ENCODE measurements at regions not wholly inside any gene's neighbourhood (a gene's known extent, or its start where the extent isn't known, plus 50 kb on each side); places are given as distances from the start of the nearest gene placed in this dataset.
"Not testable (repeated sequence)": the region's sequence is repeated elsewhere in the genome, so short reads cannot be mapped to it uniquely, and the experiment has no call there.

GRCh38 chr12:67107751-67108269 lies 161.3 kb upstream of the CAND1 start:
- DNase-seq: no peak
- in situ Hi-C loops (cut with MboI; ENCODE audit: low pct_ligation_motif_present in 1 of 4, low pct_unique_long_range_greater_than_20kb in 1 of 4, low sequenced_read_pairs in 3 of 4): no loop called here
- no peaks in the 10 kb centered on the region for H3K36me3 ChIP-seq
- intact Hi-C loops (cut with DNase I; ENCODE audit: low total_unique reads): no loop called here
- no peaks in the 10 kb centered on the region for H3K27me3 ChIP-seq
- H3K9me3 ChIP-seq: peaks cover 4 to 9% of the 10 kb centered on the region in 2 donors
- no peaks in the 10 kb centered on the region for H3K4me1 ChIP-seq
- no peak overlapping the region for H3K27ac ChIP-seq
- WGBS, 2 donors (ENCODE audit: low coverage in 1 of 2): 67% methylated on average over 1 of the region's 1 CpG; no CpG with 5 or more reads in 1 of the 2 donors
- no peak overlapping the region for H3K4me3 ChIP-seq
- no peak for TF ChIP-seq CTCF (IDR thresholded peaks at IDR 0.05)
- TF ChIP-seq POLR2AphosphoS5 (IDR thresholded peaks at IDR 0.05): no peak
- no peak for TF ChIP-seq EP300 (IDR thresholded peaks at IDR 0.05; ENCODE audit: low read depth)
- TF ChIP-seq POLR2A (IDR thresholded peaks at IDR 0.05): no peak

GRCh38 chr12:67110345-67110744 lies 158.8 kb upstream of the CAND1 start:
- DNase-seq; H3K36me3 ChIP-seq; in situ Hi-C loops (cut with MboI; ENCODE audit: low pct_ligation_motif_present in 1 of 4, low pct_unique_long_range_greater_than_20kb in 1 of 4, low sequenced_read_pairs in 3 of 4); intact Hi-C loops (cut with DNase I; ENCODE audit: low total_unique reads); H3K27ac ChIP-seq; H3K27me3 ChIP-seq; H3K4me1 ChIP-seq; H3K4me3 ChIP-seq; H3K9me3 ChIP-seq: not testable (repeated sequence)
- 95% methylated on average over 2 of the region's 2 CpGs; no CpG with 5 or more reads in 1 of the 2 donors for WGBS, 2 donors (ENCODE audit: low coverage in 1 of 2)

GRCh38 chr12:67111182-67111581 lies 158.0 kb upstream of the CAND1 start:
- in situ Hi-C loops (cut with MboI; ENCODE audit: low pct_ligation_motif_present in 1 of 4, low pct_unique_long_range_greater_than_20kb in 1 of 4, low sequenced_read_pairs in 3 of 4): no loop called here

GRCh38 chr12:67112586-67112985 lies 156.6 kb upstream of the CAND1 start:
- TF ChIP-seq EP300 (IDR thresholded peaks at IDR 0.05; ENCODE audit: low read depth) (no peak), CTCF (IDR thresholded peaks at IDR 0.05) (no peak), POLR2AphosphoS5 (IDR thresholded peaks at IDR 0.05) (no peak), POLR2A (IDR thresholded peaks at IDR 0.05) (no peak)
- H3K4me3 ChIP-seq: no peak overlapping the region

More at GRCh38 chr12:67111182-67111581, 158.0 kb upstream of the CAND1 start:
- peaks cover 4 to 8% of the 10 kb centered on the region in 2 donors for H3K9me3 ChIP-seq
- H3K4me1 ChIP-seq: no peaks in the 10 kb centered on the region
- H3K4me3 ChIP-seq: no peak overlapping the region
- whole genome bisulfite sequencing, 2 donors (ENCODE audit: low coverage in 1 of 2): 48 to 80% methylated on average over 1 to 4 of the region's 4 CpGs
- no peak for TF ChIP-seq POLR2AphosphoS5 (IDR thresholded peaks at IDR 0.05)
- TF ChIP-seq POLR2A (IDR thresholded peaks at IDR 0.05): no peak
- TF ChIP-seq CTCF (IDR thresholded peaks at IDR 0.05): no peak
- no peak for TF ChIP-seq EP300 (IDR thresholded peaks at IDR 0.05; ENCODE audit: low read depth)
- DNase-seq: no peak
- H3K27ac ChIP-seq: no peak overlapping the region
- intact Hi-C loops (cut with DNase I; ENCODE audit: low total_unique reads): no loop called here
- no peaks in the 10 kb centered on the region for H3K36me3 ChIP-seq
- H3K27me3 ChIP-seq: no peaks in the 10 kb centered on the region

GRCh38 chr12:67116134-67116533 lies 153.0 kb upstream of the CAND1 start:
- no peaks in the 10 kb centered on the region for H3K4me1 ChIP-seq
- no peaks in the 10 kb centered on the region for H3K27me3 ChIP-seq
- no peak overlapping the region for H3K27ac ChIP-seq
- in situ Hi-C loops (cut with MboI; ENCODE audit: low pct_ligation_motif_present in 1 of 4, low pct_unique_long_range_greater_than_20kb in 1 of 4, low sequenced_read_pairs in 3 of 4) (no loop called here), intact Hi-C loops (cut with DNase I; ENCODE audit: low total_unique reads) (no loop called here)
- no peak for DNase-seq
- H3K36me3 ChIP-seq: no peaks in the 10 kb centered on the region
- TF ChIP-seq EP300 (IDR thresholded peaks at IDR 0.05; ENCODE audit: low read depth) (no peak), POLR2A (IDR thresholded peaks at IDR 0.05) (no peak), CTCF (IDR thresholded peaks at IDR 0.05) (no peak), POLR2AphosphoS5 (IDR thresholded peaks at IDR 0.05) (no peak)
- WGBS, 2 donors (ENCODE audit: low coverage in 1 of 2): 83 to 88% methylated on average over 1 of the region's 1 CpG
- no peaks in the 10 kb centered on the region for H3K9me3 ChIP-seq
- H3K4me3 ChIP-seq: no peak overlapping the region

More at GRCh38 chr12:67112586-67112985, 156.6 kb upstream of the CAND1 start:
- no peak for DNase-seq
- H3K27me3 ChIP-seq: no peaks in the 10 kb centered on the region
- H3K4me1 ChIP-seq: no peaks in the 10 kb centered on the region
- H3K27ac ChIP-seq: no peak overlapping the region
- H3K9me3 ChIP-seq: no peaks in the 10 kb centered on the region
- 60 to 64% methylated on average over 2 to 5 of the region's 5 CpGs for WGBS, 2 donors (ENCODE audit: low coverage in 1 of 2)
- no peaks in the 10 kb centered on the region for H3K36me3 ChIP-seq
- intact Hi-C loops (cut with DNase I; ENCODE audit: low total_unique reads) (no loop called here), in situ Hi-C loops (cut with MboI; ENCODE audit: low pct_ligation_motif_present in 1 of 4, low pct_unique_long_range_greater_than_20kb in 1 of 4, low sequenced_read_pairs in 3 of 4) (no loop called here)

Measured in transverse colon (tissue), 4 donors.